Naive thymus-derived CD4-positive, alpha-beta T cell (primary cell): ENCODE measurements at regions not wholly inside any gene's neighbourhood (a gene's known extent, or its start where the extent isn't known, plus 50 kb on each side); places are given as distances from the start of the nearest gene placed in this dataset.

Experiments
- ATAC-seq: fragments of 150-1000 bp; cut with Tn5 transposase; 2 replicates; pipeline ENCODE4 v1.10.0; 2021; ENCODE audit warnings: mild to moderate bottlenecking, moderate library complexity
- CTCF ChIA-PET: fragments of 350-600 bp; sonication (Branson Sonifier 250); formaldehyde crosslinking; loops from one replicate; lab custom pipeline; 2021; ENCODE audit warnings: antibody characterized with exemption; lab: Charles Lee
- POLR2A ChIA-PET: fragments of 350-600 bp; sonication (Branson Sonifier 250); formaldehyde crosslinking; loops from one replicate; lab custom pipeline; 2021; ENCODE audit warnings: antibody characterized with exemption, inconsistent platforms; lab: Charles Lee
- DNase-seq, 9 donors: peaks; one replicate each; pipeline versions ENCODE4 v3.0.0 to v3.0.0-alpha.2; 2020 to 2022; ENCODE audit warnings: mixed read lengths in 1 of 9
- H3K27ac ChIP-seq: one replicate; pipeline ENCODE4 v1.7.0; 2013; ENCODE audit warnings: mild to moderate bottlenecking, low read depth, low read length, moderate library complexity
- H3K27me3 ChIP-seq, 2 donors: one replicate each; pipeline ENCODE4 v1.7.0; 2013; ENCODE audit warnings: low read length in 2 of 2, mild to moderate bottlenecking in 2 of 2, moderate library complexity in 2 of 2; ENCODE audit not compliant: control insufficient read depth in 2 of 2, insufficient read depth in 2 of 2
- H3K36me3 ChIP-seq, 3 experiments: 1 replicate in 2 of 3; 2 replicates in 1 of 3; pipeline ENCODE4 v1.7.0; 2013; ENCODE audit warnings: low read length in 3 of 3, mild to moderate bottlenecking in 3 of 3, moderate library complexity in 1 of 3; ENCODE audit not compliant: insufficient read depth in 3 of 3, control insufficient read depth in 2 of 3
- H3K4me1 ChIP-seq, 2 donors: one replicate each; pipeline ENCODE4 v1.7.0; 2013; ENCODE audit warnings: low read length in 2 of 2, mild to moderate bottlenecking in 2 of 2, moderate library complexity in 1 of 2; ENCODE audit not compliant: control insufficient read depth in 2 of 2, insufficient read depth in 2 of 2
- H3K4me3 ChIP-seq: 2 replicates; pipeline ENCODE4 v1.7.0; 2013; ENCODE audit warnings: mild to moderate bottlenecking, low read length
- H3K9me3 ChIP-seq, 3 experiments: 1 replicate in 2 of 3; 2 replicates in 1 of 3; pipeline ENCODE4 v1.7.0; 2013; ENCODE audit warnings: low read length in 3 of 3; ENCODE audit not compliant: control insufficient read depth in 2 of 3
- H3K27ac Mint-ChIP-seq, 9 donors: one replicate each; pipeline ENCODE4 v1.8.0; 2020 to 2022; ENCODE audit warnings: mixed read lengths in 9 of 9, mild to moderate bottlenecking in 8 of 9, moderate library complexity in 5 of 9, inconsistent platforms in 2 of 9
- H3K27me3 Mint-ChIP-seq, 5 donors: one replicate each; pipeline ENCODE4 v1.8.0; 2021 to 2022; ENCODE audit warnings: mixed read lengths in 5 of 5, mild to moderate bottlenecking in 1 of 5
- H3K36me3 Mint-ChIP-seq, 5 donors: one replicate each; pipeline ENCODE4 v1.8.0; 2020 to 2022; ENCODE audit warnings: mixed read lengths in 5 of 5, mild to moderate bottlenecking in 3 of 5, inconsistent platforms in 1 of 5
- H3K4me1 Mint-ChIP-seq, 7 donors: one replicate each; pipeline ENCODE4 v1.8.0; 2020 to 2022; ENCODE audit warnings: mixed read lengths in 7 of 7, mild to moderate bottlenecking in 3 of 7, inconsistent platforms in 1 of 7
- H3K4me3 Mint-ChIP-seq, 10 donors: one replicate each; pipeline ENCODE4 v1.8.0; 2020 to 2022; ENCODE audit warnings: mild to moderate bottlenecking in 10 of 10, mixed read lengths in 10 of 10, moderate library complexity in 6 of 10, inconsistent platforms in 2 of 10
- H3K9me3 Mint-ChIP-seq, 11 donors: one replicate each; pipeline ENCODE4 v1.8.0; 2020 to 2022; ENCODE audit warnings: mixed read lengths in 11 of 11, mild to moderate bottlenecking in 4 of 11, inconsistent platforms in 1 of 11, moderate library complexity in 1 of 11
- intact Hi-C, 2 donors: fragments of 100-400 bp; cut with micrococcal nuclease; formaldehyde crosslinking; loops; one replicate each; pipeline ENCODE4 v1.15.1; 2023

DNA sequence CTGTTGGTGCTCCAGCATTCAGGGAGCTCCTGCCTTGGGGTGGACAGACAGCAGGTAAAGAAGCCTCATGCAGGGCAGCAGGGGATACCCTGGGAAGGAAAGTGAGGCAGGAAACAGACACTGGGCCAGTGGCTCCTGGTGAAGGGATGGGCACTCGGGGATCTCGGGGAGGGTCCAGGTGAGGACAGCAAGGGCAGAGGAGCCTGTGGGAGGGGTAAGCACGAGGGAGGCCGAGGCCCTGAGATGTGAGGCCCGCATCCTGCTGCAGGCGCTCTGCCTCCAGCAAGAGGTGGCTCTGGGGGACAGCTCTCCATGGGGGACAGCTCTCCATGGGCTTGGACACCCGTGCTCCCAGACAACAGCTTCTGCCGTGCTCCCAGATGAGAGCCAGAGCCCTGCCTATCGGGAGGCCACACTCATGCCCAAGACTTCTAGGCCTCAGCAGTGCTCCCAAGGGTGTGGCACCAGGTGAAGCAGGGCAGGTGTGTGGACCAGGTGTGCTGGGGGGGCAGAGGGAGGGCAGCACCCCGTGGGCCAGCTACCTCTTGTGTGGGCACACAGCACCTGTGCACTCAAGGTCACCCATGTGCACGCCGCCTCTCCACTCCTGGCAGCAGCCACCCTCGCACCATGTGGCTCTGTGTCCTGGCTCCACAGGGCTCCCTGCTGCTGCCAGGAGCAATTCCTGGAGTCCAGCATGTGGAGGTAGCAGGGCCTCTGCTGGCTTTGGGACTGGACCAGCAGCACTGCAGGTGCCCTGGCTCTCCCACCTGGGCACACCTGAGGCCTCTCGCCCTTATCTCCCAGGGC is 93.6 kb upstream of the INSIG1 start:
- peak overlapping the region in 2 of 9 donors; percentile 8 to 66 for H3K27ac Mint-ChIP-seq
- peaks cover 8 to 11% of the 10 kb centered on the region in 2 donors for H3K4me1 ChIP-seq
- CTCF ChIA-PET, result interaction anchor here (1.0 kb wide), 1 partner anchor 95 kb away, joined by 5 read pairs; no protein-coding TSS in a partner anchor
- H3K4me3 Mint-ChIP-seq, result peak overlapping the region in 5 of 10 donors; percentile 53 to 88 (median 75)
- peaks cover 0 to 10% (median 0%) of the 10 kb centered on the region in 5 donors for H3K36me3 Mint-ChIP-seq
- ATAC-seq (no peak), DNase-seq (no peak)
- POLR2A ChIA-PET, result interaction anchor here (4.8 kb wide), 1 partner anchor 94 kb away, joined by 50 read pairs; the partner anchor contains the start of gene INSIG1
- H3K4me3 ChIP-seq, result no peak overlapping the region
- H3K27ac ChIP-seq, result no peak overlapping the region
- no peaks in the 10 kb centered on the region for H3K36me3 ChIP-seq
- H3K27me3 Mint-ChIP-seq, result peaks cover 0 to 10% (median 0%) of the 10 kb centered on the region in 5 donors
- peaks cover 19 to 43% (median 21%) of the 10 kb centered on the region in 7 donors for H3K4me1 Mint-ChIP-seq
- H3K9me3 ChIP-seq, result no peaks in the 10 kb centered on the region
- H3K27me3 ChIP-seq, result no peaks in the 10 kb centered on the region
- intact Hi-C loops, result loop anchor here (2.0 to 10.0 kb wide), 2 partner anchors 13 to 1691 kb away; partner anchors contain the start of gene LMBR1 (in 1 of the 2)
- peaks cover 0 to 10% (median 0%) of the 10 kb centered on the region in 11 donors for H3K9me3 Mint-ChIP-seq

- Mint-ChIP-seq H3K27me3 (peaks cover 0 to 4% (median 0%) of the 10 kb centered on the region in 5 donors), H3K36me3 (peaks cover 0 to 10% (median 0%) of the 10 kb centered on the region in 5 donors), H3K9me3 (peaks cover 0 to 10% (median 0%) of the 10 kb centered on the region in 11 donors), H3K4me3 (peak overlapping the region; percentile 70 to 94 (median 86)), H3K27ac (peak overlapping the region; percentile 56 to 99 (median 86)), H3K4me1 (peaks cover 19 to 35% (median 21%) of the 10 kb centered on the region in 7 donors)
- no peaks in the 10 kb centered on the region for H3K36me3 ChIP-seq
- intact Hi-C loops, result loop anchor here (1.0 to 10.0 kb wide), 9 partner anchors 14 to 1690 kb away; partner anchors contain the start of genes INSIG1 (in 2 of the 2), PAXIP1 (in 2 of the 2), HTR5A (in 1 of the 2) and LMBR1 (in 1 of the 2)
- H3K9me3 ChIP-seq, result no peaks in the 10 kb centered on the region
- POLR2A ChIA-PET, result interaction anchor here (1.0 to 4.8 kb wide), 2 partner anchors 93 to 138 kb away, joined by 5 to 50 read pairs; partner anchors contain the start of gene INSIG1
- DNase-seq (no peak), ATAC-seq (no peak)
- H3K27me3 ChIP-seq, result no peaks in the 10 kb centered on the region
- CTCF ChIA-PET, result interaction anchor here (1.0 kb wide), 1 partner anchor 94 kb away, joined by 5 read pairs; no protein-coding TSS in a partner anchor
- no peak overlapping the region for H3K27ac ChIP-seq
- peaks cover 8 to 11% of the 10 kb centered on the region in 2 donors for H3K4me1 ChIP-seq
- H3K4me3 ChIP-seq, result peak overlapping the region; percentile 52
Observed at GRCh38 chr7:155204744-155205367, 92.8 kb upstream of the INSIG1 start.

- peak; percentile 68 to 90 (median 79) for DNase-seq
- Mint-ChIP-seq H3K36me3 (peaks cover 0 to 10% (median 0%) of the 10 kb centered on the region in 5 donors), H3K4me1 (peaks cover 19 to 30% (median 21%) of the 10 kb centered on the region in 7 donors), H3K27me3 (no peaks in the 10 kb centered on the region), H3K27ac (peak overlapping the region; percentile 56 to 99 (median 86)), H3K9me3 (peaks cover 0 to 10% (median 0%) of the 10 kb centered on the region in 11 donors), H3K4me3 (peak overlapping the region; percentile 70 to 94 (median 86))
- intact Hi-C loops, result loop anchor here (1.0 to 10.0 kb wide), 9 partner anchors 15 to 1689 kb away; partner anchors contain the start of genes INSIG1 (in 2 of the 2), PAXIP1 (in 2 of the 2), HTR5A (in 1 of the 2) and LMBR1 (in 1 of the 2)
- peaks cover 8 to 11% of the 10 kb centered on the region in 2 donors for H3K4me1 ChIP-seq
- CTCF ChIA-PET, result interaction anchor here (1.0 kb wide), 1 partner anchor 93 kb away, joined by 5 read pairs; no protein-coding TSS in a partner anchor
- no peaks in the 10 kb centered on the region for H3K9me3 ChIP-seq
- POLR2A ChIA-PET, result interaction anchor here (0.6 to 4.8 kb wide), 3 partner anchors 92 to 198 kb away, joined by 5 to 50 read pairs (median 9); partner anchors contain the start of gene INSIG1
- peak overlapping the region; percentile 52 for H3K4me3 ChIP-seq
- H3K36me3 ChIP-seq, result no peaks in the 10 kb centered on the region
- no peaks in the 10 kb centered on the region for H3K27me3 ChIP-seq
- peak overlapping the region; percentile 8 for H3K27ac ChIP-seq
- ATAC-seq, result peak; percentile 90
Observed at GRCh38 chr7:155205368-155206317, 92.0 kb upstream of the INSIG1 start.

DNA sequence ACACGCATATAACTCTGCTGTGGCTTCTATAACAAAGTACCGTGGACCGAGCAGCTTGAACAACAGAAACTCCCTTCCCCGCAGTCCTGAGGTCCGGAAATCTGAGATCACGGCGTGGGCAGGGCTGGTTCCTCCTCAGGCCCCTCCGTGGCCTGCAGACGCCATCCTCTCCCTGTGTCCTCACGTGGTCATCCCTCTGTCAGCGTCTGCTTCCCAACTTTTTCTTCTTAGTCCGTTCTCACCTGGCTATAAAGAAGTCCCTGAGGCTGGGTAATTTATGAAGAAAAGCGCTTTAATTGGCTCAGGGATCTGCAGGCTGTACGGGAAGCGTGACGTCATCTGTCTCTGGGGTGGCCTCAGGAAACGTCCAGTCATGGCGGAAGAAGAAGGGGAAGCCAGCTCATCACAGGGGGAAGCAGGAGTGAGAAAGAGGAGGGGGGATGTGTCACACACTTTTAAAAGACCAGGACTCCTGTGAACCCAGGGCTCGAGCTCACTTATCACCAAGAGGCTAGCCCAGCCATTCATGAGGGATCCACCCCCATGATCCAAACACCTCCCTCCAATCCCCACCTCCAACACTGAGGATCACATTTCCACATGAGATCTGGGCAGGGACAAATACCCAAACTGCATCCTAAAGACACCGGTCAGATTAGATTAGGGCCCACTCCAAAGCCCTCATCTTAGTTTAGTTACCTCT is 91.2 kb upstream of the INSIG1 start:
- Histone ChIP-seq H3K27ac (no peak overlapping the region), H3K9me3 (no peaks in the 10 kb centered on the region), H3K4me3 (peak overlapping the region; percentile 52), H3K36me3 (no peaks in the 10 kb centered on the region), H3K4me1 (peaks cover 8 to 11% of the 10 kb centered on the region in 2 donors), H3K27me3 (no peaks in the 10 kb centered on the region)
- H3K36me3 Mint-ChIP-seq, result peaks cover 0 to 10% (median 0%) of the 10 kb centered on the region in 5 donors
- peaks cover 0 to 10% (median 0%) of the 10 kb centered on the region in 11 donors for H3K9me3 Mint-ChIP-seq
- CTCF ChIA-PET, result no interaction called here
- DNase-seq (peak in 5 of 9 donors; percentile 13 to 69 (median 31)), ATAC-seq (peak; percentile 48)
- no peaks in the 10 kb centered on the region for H3K27me3 Mint-ChIP-seq
- intact Hi-C loops, result loop anchor here in 1 of 2 donors (10.0 kb wide), 1 partner anchor 1688 kb away; the partner anchor contains the start of gene LMBR1
- POLR2A ChIA-PET, result interaction anchor here (4.8 kb wide), 1 partner anchor 91 kb away, joined by 50 read pairs; the partner anchor contains the start of gene INSIG1
- H3K4me3 Mint-ChIP-seq, result peak overlapping the region; percentile 70 to 94 (median 86)
- H3K4me1 Mint-ChIP-seq, result peaks cover 19 to 30% (median 21%) of the 10 kb centered on the region in 7 donors
- H3K27ac Mint-ChIP-seq, result peak overlapping the region in 8 of 9 donors; percentile 56 to 99 (median 84)

GRCh38 chr7:155207326-155208002 is 90.2 kb upstream of the INSIG1 start:
- Mint-ChIP-seq H3K4me1 (peaks cover 19 to 30% (median 21%) of the 10 kb centered on the region in 7 donors), H3K4me3 (peak overlapping the region in 1 of 10 donors; percentile 18), H3K27ac (peak overlapping the region in 2 of 9 donors; percentile 36 to 90), H3K9me3 (peaks cover 0 to 10% (median 0%) of the 10 kb centered on the region in 11 donors), H3K27me3 (no peaks in the 10 kb centered on the region), H3K36me3 (peaks cover 0 to 10% (median 0%) of the 10 kb centered on the region in 5 donors)
- H3K36me3 ChIP-seq, result no peaks in the 10 kb centered on the region
- H3K4me1 ChIP-seq, result peaks cover 8 to 11% of the 10 kb centered on the region in 2 donors
- ATAC-seq, result no peak
- ChIA-PET CTCF (interaction anchor here (0.9 kb wide), 1 partner anchor 17 kb away, joined by 3 read pairs; no protein-coding TSS in a partner anchor), POLR2A (interaction anchor here (4.8 kb wide), 1 partner anchor 90 kb away, joined by 50 read pairs; the partner anchor contains the start of gene INSIG1)
- no peaks in the 10 kb centered on the region for H3K9me3 ChIP-seq
- H3K4me3 ChIP-seq, result no peak overlapping the region
- no peak overlapping the region for H3K27ac ChIP-seq
- no peaks in the 10 kb centered on the region for H3K27me3 ChIP-seq
- DNase-seq, result no peak
- intact Hi-C loops, result loop anchor here in 1 of 2 donors (10.0 kb wide), 1 partner anchor 1687 kb away; the partner anchor contains the start of gene LMBR1
